ENCODE measurements at regions not wholly inside any gene's neighbourhood (a gene's known extent, or its start where the extent isn't known, plus 50 kb on each side); places are given as distances from the start of the nearest gene placed in this dataset.
"Not testable (repeated sequence)": the region's sequence is repeated elsewhere in the genome, so short reads cannot be mapped to it uniquely, and the experiment has no call there.

- not testable (repeated sequence) for TF ChIP-seq CTCF (IDR thresholded peaks at IDR 0.05); ATF3 (CRISPR knock-in tag; conservative IDR thresholded peaks at IDR 0.05); TEAD4 (CRISPR knock-in tag; IDR thresholded peaks at IDR 0.05); ZNF263 (CRISPR knock-in tag; IDR thresholded peaks at IDR 0.05; ENCODE audit: low read depth); NR2C2 (CRISPR knock-in tag; IDR thresholded peaks at IDR 0.05); ESRRA (CRISPR knock-in tag; IDR thresholded peaks at IDR 0.05; ENCODE audit: borderline replicate concordance)
- TF ChIP-seq, protein P1, sequence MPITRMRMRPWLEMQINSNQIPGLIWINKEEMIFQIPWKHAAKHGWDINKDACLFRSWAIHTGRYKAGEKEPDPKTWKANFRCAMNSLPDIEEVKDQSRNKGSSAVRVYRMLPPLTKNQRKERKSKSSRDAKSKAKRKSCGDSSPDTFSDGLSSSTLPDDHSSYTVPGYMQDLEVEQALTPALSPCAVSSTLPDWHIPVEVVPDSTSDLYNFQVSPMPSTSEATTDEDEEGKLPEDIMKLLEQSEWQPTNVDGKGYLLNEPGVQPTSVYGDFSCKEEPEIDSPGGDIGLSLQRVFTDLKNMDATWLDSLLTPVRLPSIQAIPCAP (CRISPR knock-in tag; IDR thresholded peaks at IDR 0.05): not testable (repeated sequence)
- TF ChIP-seq, protein P2, sequence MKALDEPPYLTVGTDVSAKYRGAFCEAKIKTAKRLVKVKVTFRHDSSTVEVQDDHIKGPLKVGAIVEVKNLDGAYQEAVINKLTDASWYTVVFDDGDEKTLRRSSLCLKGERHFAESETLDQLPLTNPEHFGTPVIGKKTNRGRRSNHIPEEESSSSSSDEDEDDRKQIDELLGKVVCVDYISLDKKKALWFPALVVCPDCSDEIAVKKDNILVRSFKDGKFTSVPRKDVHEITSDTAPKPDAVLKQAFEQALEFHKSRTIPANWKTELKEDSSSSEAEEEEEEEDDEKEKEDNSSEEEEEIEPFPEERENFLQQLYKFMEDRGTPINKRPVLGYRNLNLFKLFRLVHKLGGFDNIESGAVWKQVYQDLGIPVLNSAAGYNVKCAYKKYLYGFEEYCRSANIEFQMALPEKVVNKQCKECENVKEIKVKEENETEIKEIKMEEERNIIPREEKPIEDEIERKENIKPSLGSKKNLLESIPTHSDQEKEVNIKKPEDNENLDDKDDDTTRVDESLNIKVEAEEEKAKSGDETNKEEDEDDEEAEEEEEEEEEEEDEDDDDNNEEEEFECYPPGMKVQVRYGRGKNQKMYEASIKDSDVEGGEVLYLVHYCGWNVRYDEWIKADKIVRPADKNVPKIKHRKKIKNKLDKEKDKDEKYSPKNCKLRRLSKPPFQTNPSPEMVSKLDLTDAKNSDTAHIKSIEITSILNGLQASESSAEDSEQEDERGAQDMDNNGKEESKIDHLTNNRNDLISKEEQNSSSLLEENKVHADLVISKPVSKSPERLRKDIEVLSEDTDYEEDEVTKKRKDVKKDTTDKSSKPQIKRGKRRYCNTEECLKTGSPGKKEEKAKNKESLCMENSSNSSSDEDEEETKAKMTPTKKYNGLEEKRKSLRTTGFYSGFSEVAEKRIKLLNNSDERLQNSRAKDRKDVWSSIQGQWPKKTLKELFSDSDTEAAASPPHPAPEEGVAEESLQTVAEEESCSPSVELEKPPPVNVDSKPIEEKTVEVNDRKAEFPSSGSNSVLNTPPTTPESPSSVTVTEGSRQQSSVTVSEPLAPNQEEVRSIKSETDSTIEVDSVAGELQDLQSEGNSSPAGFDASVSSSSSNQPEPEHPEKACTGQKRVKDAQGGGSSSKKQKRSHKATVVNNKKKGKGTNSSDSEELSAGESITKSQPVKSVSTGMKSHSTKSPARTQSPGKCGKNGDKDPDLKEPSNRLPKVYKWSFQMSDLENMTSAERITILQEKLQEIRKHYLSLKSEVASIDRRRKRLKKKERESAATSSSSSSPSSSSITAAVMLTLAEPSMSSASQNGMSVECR (CRISPR knock-in tag; IDR thresholded peaks at IDR 0.05; ENCODE audit: borderline replicate concordance): not testable (repeated sequence)
These were observed 634.3 kb upstream of the CHD1 start for GRCh38 chr5:99562937-99563627.

Data from WTC11 (cell line).